Vagina (tissue), 2 donors: ENCODE measurements at regions not wholly inside any gene's neighbourhood (a gene's known extent, or its start where the extent isn't known, plus 50 kb on each side); places are given as distances from the start of the nearest gene placed in this dataset.

ENCODE experiments used
- DNase-seq, 2 donors: peaks; one replicate each; pipeline ENCODE4 v3.0.0-alpha.2; 2017; ENCODE audit errors: extremely low spot score in 2 of 2
- H3K27ac ChIP-seq: fragments of 200-600 bp; sonication (generic); one replicate; pipeline ENCODE4 v1.5.1; 2019
- H3K27me3 ChIP-seq: fragments of 200-600 bp; sonication (generic); one replicate; pipeline ENCODE4 v1.5.1; 2019
- H3K36me3 ChIP-seq, 2 donors: fragments of 200-600 bp; sonication (generic); one replicate each; pipeline ENCODE4 v1.5.1; 2017 to 2019
- H3K4me1 ChIP-seq: fragments of 200-600 bp; sonication (generic); one replicate; pipeline ENCODE4 v1.5.1; 2019
- H3K4me3 ChIP-seq, 2 donors: fragments of 200-600 bp; sonication (generic); 1 replicate in 1 of 2; 2 replicates in 1 of 2; pipeline ENCODE4 v1.5.1; 2016 to 2019
- H3K9me3 ChIP-seq: fragments of 200-600 bp; sonication (generic); one replicate; pipeline ENCODE4 v1.5.1; 2019
- CTCF ChIP-seq, 3 experiments: fragments of 450-650 bp in 2 of 3; fragments of 200-600 bp in 1 of 3; sonication (generic) in 1 of 3; IDR thresholded peaks; one replicate each; pipeline ENCODE4 v1.5.1; 2017 to 2019; ENCODE audit warnings: antibody characterized with exemption in 3 of 3, mild to moderate bottlenecking in 2 of 3, moderate library complexity in 2 of 3
- POLR2A ChIP-seq, 2 donors: fragments of 450-650 bp; IDR thresholded peaks; one replicate each; pipeline ENCODE4 v1.6.1; 2017; ENCODE audit warnings: antibody characterized with exemption in 2 of 2, mild to moderate bottlenecking in 2 of 2, moderate library complexity in 2 of 2
- POLR2AphosphoS5 ChIP-seq, 2 donors: sonication (generic); formaldehyde crosslinking; IDR thresholded peaks; one replicate each; pipeline ENCODE4 v1.9.0; 2017; ENCODE audit warnings: antibody characterized with exemption in 2 of 2, mild to moderate bottlenecking in 2 of 2, low read depth in 1 of 2; ENCODE audit not compliant: insufficient read depth in 1 of 2
- intact Hi-C: fragments of 100-400 bp; cut with DNase I; formaldehyde crosslinking; loops from one replicate; pipeline ENCODE4 v1.15.1; 2023

GRCh38 chr5:85517386-85517785 is 1100.4 kb upstream of the COX7C start:
- no peak overlapping the region for H3K4me3 ChIP-seq

GRCh38 chr5:85533341-85534047 is 1084.2 kb upstream of the COX7C start:
- H3K27me3 ChIP-seq, result no peaks in the 10 kb centered on the region
- H3K36me3 ChIP-seq, result no peaks in the 10 kb centered on the region
- intact Hi-C loops, result no loop called here
- no peaks in the 10 kb centered on the region for H3K4me1 ChIP-seq
- TF ChIP-seq CTCF (IDR thresholded peaks at IDR 0.05) (no peak), POLR2AphosphoS5 (IDR thresholded peaks at IDR 0.05; ENCODE audit: insufficient read depth in 1 of 2, low read depth in 1 of 2) (no peak), POLR2A (IDR thresholded peaks at IDR 0.05) (no peak)
- DNase-seq, result no peak
- no peak overlapping the region for H3K4me3 ChIP-seq
- no peaks in the 10 kb centered on the region for H3K9me3 ChIP-seq
- no peak overlapping the region for H3K27ac ChIP-seq

More at GRCh38 chr5:85517386-85517785, 1100.4 kb upstream of the COX7C start:
- Histone ChIP-seq H3K4me1 (no peaks in the 10 kb centered on the region), H3K36me3 (no peaks in the 10 kb centered on the region), H3K27me3 (no peaks in the 10 kb centered on the region), H3K27ac (no peak overlapping the region), H3K9me3 (no peaks in the 10 kb centered on the region)
- no peak for DNase-seq
- intact Hi-C loops, result no loop called here
- TF ChIP-seq POLR2AphosphoS5 (IDR thresholded peaks at IDR 0.05; ENCODE audit: insufficient read depth in 1 of 2, low read depth in 1 of 2), result no peak
- no peak for TF ChIP-seq POLR2A (IDR thresholded peaks at IDR 0.05)
- TF ChIP-seq CTCF (IDR thresholded peaks at IDR 0.05), result no peak

GRCh38 chr5:85538362-85538761 is 1079.4 kb upstream of the COX7C start:
- no peak overlapping the region for H3K27ac ChIP-seq
- DNase-seq, result no peak
- intact Hi-C loops, result no loop called here
- no peaks in the 10 kb centered on the region for H3K4me1 ChIP-seq
- no peaks in the 10 kb centered on the region for H3K9me3 ChIP-seq
- H3K4me3 ChIP-seq, result no peak overlapping the region
- no peaks in the 10 kb centered on the region for H3K27me3 ChIP-seq
- H3K36me3 ChIP-seq, result no peaks in the 10 kb centered on the region
- TF ChIP-seq CTCF (IDR thresholded peaks at IDR 0.05), result no peak
- TF ChIP-seq POLR2A (IDR thresholded peaks at IDR 0.05), result no peak
- no peak for TF ChIP-seq POLR2AphosphoS5 (IDR thresholded peaks at IDR 0.05; ENCODE audit: insufficient read depth in 1 of 2, low read depth in 1 of 2)

GRCh38 chr5:85545129-85545528 is 1072.6 kb upstream of the COX7C start:
- intact Hi-C loops, result no loop called here
- Histone ChIP-seq H3K4me1 (no peaks in the 10 kb centered on the region), H3K9me3 (no peaks in the 10 kb centered on the region), H3K4me3 (no peak overlapping the region), H3K27me3 (no peaks in the 10 kb centered on the region), H3K27ac (no peak overlapping the region), H3K36me3 (no peaks in the 10 kb centered on the region)
- TF ChIP-seq POLR2AphosphoS5 (IDR thresholded peaks at IDR 0.05; ENCODE audit: insufficient read depth in 1 of 2, low read depth in 1 of 2) (no peak), CTCF (IDR thresholded peaks at IDR 0.05) (no peak), POLR2A (IDR thresholded peaks at IDR 0.05) (no peak)
- no peak for DNase-seq

- no peaks in the 10 kb centered on the region for H3K36me3 ChIP-seq
- H3K4me3 ChIP-seq, result no peak overlapping the region
- H3K27ac ChIP-seq, result no peak overlapping the region
- H3K27me3 ChIP-seq, result no peaks in the 10 kb centered on the region
- no peak for DNase-seq
- intact Hi-C loops, result no loop called here
- TF ChIP-seq CTCF (IDR thresholded peaks at IDR 0.05), result no peak
- no peak for TF ChIP-seq POLR2AphosphoS5 (IDR thresholded peaks at IDR 0.05; ENCODE audit: insufficient read depth in 1 of 2, low read depth in 1 of 2)
- no peak for TF ChIP-seq POLR2A (IDR thresholded peaks at IDR 0.05)
- H3K4me1 ChIP-seq, result no peaks in the 10 kb centered on the region
- no peaks in the 10 kb centered on the region for H3K9me3 ChIP-seq
Observed at GRCh38 chr5:85549229-85549628, 1068.5 kb upstream of the COX7C start.
